ENCODE measurements at regions not wholly inside any gene's neighbourhood (a gene's known extent, or its start where the extent isn't known, plus 50 kb on each side); places are given as distances from the start of the nearest gene placed in this dataset.

GRCh38 chr6:137815692-137816091 lies 51.4 kb upstream of the TNFAIP3 start:
- TF ChIP-seq CTCF (IDR thresholded peaks at IDR 0.05) = no peak
- no peak for TF ChIP-seq TCF7L2 (IDR thresholded peaks at IDR 0.05; ENCODE audit: low read depth, low read length)
- TF ChIP-seq REST (IDR thresholded peaks at IDR 0.05; ENCODE audit: insufficient read depth in 1 of 2, low read depth in 2 of 2, low read length in 1 of 2) = no peak
- no peak for TF ChIP-seq POLR2AphosphoS5 (IDR thresholded peaks at IDR 0.05; ENCODE audit: low read depth, low read length)
- no peaks in the 10 kb centered on the region for H3K9me3 ChIP-seq (ENCODE audit: control insufficient read depth, insufficient read depth, low read depth, low read length)
- ATAC-seq (no peak), DNase-seq (ENCODE audit: low read depth, low spot score) (no peak)
- no peaks in the 10 kb centered on the region; the same call in 1 of the 2 replicates for H3K27me3 ChIP-seq (ENCODE audit: control insufficient read depth, insufficient read depth, low read length)
- ChIA-PET POLR2A (no interaction called here), CTCF (no interaction called here)
- no peak overlapping the region for H3K4me3 ChIP-seq (ENCODE audit: low read depth in 2 of 2, low read length in 2 of 2)
- intact Hi-C loops (cut with micrococcal nuclease; ENCODE audit: unreplicated experiment) = no loop called here
- no peak overlapping the region for H3K27ac ChIP-seq (ENCODE audit: low read length)
- H3K36me3 ChIP-seq (ENCODE audit: control insufficient read depth, insufficient read depth, low read length) = no peaks in the 10 kb centered on the region
- in situ Hi-C loops (cut with HindIII; ENCODE audit: low pct_unique_long_range_greater_than_20kb, low sequenced_read_pairs) = no loop called here
- no TSS peak for BruUV-seq (replicated peaks)
- H3K4me1 ChIP-seq (ENCODE audit: control insufficient read depth, insufficient read depth, low read length) = no peaks in the 10 kb centered on the region; the same call in none of the 2 replicates

- TF ChIP-seq REST (IDR thresholded peaks at IDR 0.05; ENCODE audit: insufficient read depth in 1 of 2, low read depth in 2 of 2, low read length in 1 of 2) (no peak), CTCF (IDR thresholded peaks at IDR 0.05) (no peak), POLR2AphosphoS5 (IDR thresholded peaks at IDR 0.05; ENCODE audit: low read depth, low read length) (no peak), SIN3A (IDR thresholded peaks at IDR 0.05; ENCODE audit: borderline replicate concordance, insufficient read depth, low read depth, low read length) (no peak), TCF7L2 (IDR thresholded peaks at IDR 0.05; ENCODE audit: low read depth, low read length) (no peak)
- no peak overlapping the region for H3K27ac ChIP-seq (ENCODE audit: low read length)
- no peaks in the 10 kb centered on the region; the same call in 1 of the 2 replicates for H3K4me1 ChIP-seq (ENCODE audit: control insufficient read depth, insufficient read depth, low read length)
- no peaks in the 10 kb centered on the region for H3K36me3 ChIP-seq (ENCODE audit: control insufficient read depth, insufficient read depth, low read length)
- intact Hi-C loops (cut with micrococcal nuclease; ENCODE audit: unreplicated experiment) = no loop called here
- DNase-seq (ENCODE audit: low read depth, low spot score) = no peak
- H3K9me3 ChIP-seq (ENCODE audit: control insufficient read depth, insufficient read depth, low read depth, low read length) = no peaks in the 10 kb centered on the region
- BruUV-seq (replicated peaks) = no TSS peak
- in situ Hi-C loops (cut with HindIII; ENCODE audit: low pct_unique_long_range_greater_than_20kb, low sequenced_read_pairs) = no loop called here
- no peak for ATAC-seq
- H3K4me3 ChIP-seq (ENCODE audit: low read depth in 2 of 2, low read length in 2 of 2) = no peak overlapping the region
- POLR2A ChIA-PET = no interaction called here
- CTCF ChIA-PET = no interaction called here
- no peaks in the 10 kb centered on the region; the same call in 1 of the 2 replicates for H3K27me3 ChIP-seq (ENCODE audit: control insufficient read depth, insufficient read depth, low read length)
Measured at GRCh38 chr6:137816133-137816579, 50.9 kb upstream of the TNFAIP3 start.

Measured in Panc1 (cell line).